Mesenchymal stem cell (in vitro differentiated cells and primary cell): ENCODE measurements at regions not wholly inside any gene's neighbourhood (a gene's known extent, or its start where the extent isn't known, plus 50 kb on each side); places are given as distances from the start of the nearest gene placed in this dataset.

Experiments used
- DNase-seq: peaks from one replicate; pipeline ENCODE4 v3.0.0-alpha.2; 2013
- H2AFZ ChIP-seq: one replicate; pipeline ENCODE4 v1.6.1; 2013; ENCODE audit warnings: low read depth, mild to moderate bottlenecking, control low read depth, inconsistent platforms, low read length, moderate library complexity
- H2AK5ac ChIP-seq: 2 replicates; pipeline ENCODE4 v1.6.1; 2013; ENCODE audit warnings: low read length, moderate library complexity, mild to moderate bottlenecking, inconsistent platforms; ENCODE audit not compliant: severe bottlenecking
- H2BK120ac ChIP-seq: one replicate; pipeline ENCODE4 v1.6.1; 2013; ENCODE audit warnings: low read depth, mild to moderate bottlenecking, inconsistent platforms, low read length, moderate library complexity
- H2BK12ac ChIP-seq, 2 experiments: one replicate each; pipeline ENCODE4 v1.6.1; 2013; ENCODE audit warnings: inconsistent platforms in 2 of 2, low read length in 2 of 2, mild to moderate bottlenecking in 2 of 2, moderate library complexity in 2 of 2, control low read depth in 1 of 2
- H2BK15ac ChIP-seq: one replicate; pipeline ENCODE4 v1.6.1; 2013; ENCODE audit warnings: mild to moderate bottlenecking, low read depth, inconsistent platforms; ENCODE audit not compliant: poor library complexity, severe bottlenecking
- H2BK5ac ChIP-seq: 2 replicates; pipeline ENCODE4 v1.6.1; 2013; ENCODE audit warnings: low read depth, mild to moderate bottlenecking, low read length, control low read depth, inconsistent platforms; ENCODE audit not compliant: poor library complexity, severe bottlenecking
- H3K14ac ChIP-seq, 2 experiments: one replicate each; pipeline ENCODE4 v1.6.1; 2013; ENCODE audit warnings: inconsistent platforms in 2 of 2, low read length in 2 of 2, control low read depth in 1 of 2, mild to moderate bottlenecking in 1 of 2, moderate library complexity in 1 of 2
- H3K18ac ChIP-seq, 2 experiments: one replicate each; pipeline ENCODE4 v1.6.1; 2013; ENCODE audit warnings: inconsistent platforms in 2 of 2, low read length in 2 of 2, control low read depth in 1 of 2, low read depth in 1 of 2, mild to moderate bottlenecking in 1 of 2
- H3K23ac ChIP-seq, 2 experiments: one replicate each; pipeline ENCODE4 v1.6.1; 2013; ENCODE audit warnings: inconsistent platforms in 2 of 2, low read length in 2 of 2, mild to moderate bottlenecking in 2 of 2, moderate library complexity in 2 of 2, control low read depth in 1 of 2
- H3K27ac ChIP-seq: 2 replicates; pipeline ENCODE4 v1.5.1; 2013; ENCODE audit warnings: mild to moderate bottlenecking, moderate library complexity, low read length, control low read depth, inconsistent platforms; ENCODE audit not compliant: poor library complexity, severe bottlenecking
- H3K27me3 ChIP-seq, 2 experiments: 2 replicates each; pipeline versions ENCODE4 v1.6.1 to v1.7.0; 2013; ENCODE audit warnings: low read length in 2 of 2, mild to moderate bottlenecking in 2 of 2, moderate library complexity in 2 of 2, control low read depth in 1 of 2, inconsistent platforms in 1 of 2; ENCODE audit not compliant: control insufficient read depth in 1 of 2, insufficient read depth in 1 of 2
- H3K36me3 ChIP-seq, 2 experiments: 2 replicates each; pipeline versions ENCODE4 v1.6.1 to v1.7.0; 2013; ENCODE audit warnings: low read length in 2 of 2, control low read depth in 1 of 2, inconsistent platforms in 1 of 2, low read depth in 1 of 2, mild to moderate bottlenecking in 1 of 2; ENCODE audit not compliant: insufficient read depth in 2 of 2, control insufficient read depth in 1 of 2
- H3K4ac ChIP-seq, 2 experiments: one replicate each; pipeline ENCODE4 v1.6.1; 2013; ENCODE audit warnings: inconsistent platforms in 2 of 2, low read length in 2 of 2, mild to moderate bottlenecking in 2 of 2, moderate library complexity in 2 of 2, control low read depth in 1 of 2, low read depth in 1 of 2
- H3K4me1 ChIP-seq: 2 replicates; pipeline ENCODE4 v1.6.1; 2013; ENCODE audit warnings: low read depth, low read length, control low read depth; ENCODE audit not compliant: control insufficient read depth, insufficient read depth
- H3K4me2 ChIP-seq: 2 replicates; pipeline ENCODE4 v1.6.1; 2013; ENCODE audit warnings: low read length, mild to moderate bottlenecking, inconsistent platforms; ENCODE audit not compliant: poor library complexity, severe bottlenecking
- H3K4me3 ChIP-seq, 2 experiments: 2 replicates each; pipeline versions ENCODE4 v1.5.1 to v1.7.0; 2013; ENCODE audit warnings: low read length in 2 of 2, mild to moderate bottlenecking in 2 of 2, control low read depth in 1 of 2, low read depth in 1 of 2; ENCODE audit not compliant: insufficient read depth in 1 of 2
- H3K79me1 ChIP-seq: replicated peaks from 2 replicates; pipeline ENCODE4 v1.6.1; 2013; ENCODE audit warnings: mild to moderate bottlenecking, control low read depth, low read length, inconsistent platforms; ENCODE audit not compliant: poor library complexity, severe bottlenecking
- H3K9ac ChIP-seq: 2 replicates; pipeline ENCODE4 v1.7.0; 2013; ENCODE audit warnings: mild to moderate bottlenecking, low read length, moderate library complexity
- H3K9me3 ChIP-seq: 2 replicates; pipeline ENCODE4 v1.7.0; 2013; ENCODE audit warnings: mild to moderate bottlenecking, low read length; ENCODE audit not compliant: control insufficient read depth
- H4K8ac ChIP-seq: one replicate; pipeline ENCODE4 v1.6.1; 2013; ENCODE audit warnings: inconsistent platforms, mild to moderate bottlenecking, low read length, moderate library complexity
- H4K91ac ChIP-seq: one replicate; pipeline ENCODE4 v1.6.1; 2013; ENCODE audit warnings: mild to moderate bottlenecking, low read length, inconsistent platforms
- WGBS: methylation state at CpG from one replicate; pipeline ENCODE4 v1.1.7; 2013; ENCODE audit warnings: mixed read lengths; 5-methylcytosine and 5-hydroxymethylcytosine counted together

- 93% methylated on average over 2 of the region's 2 CpGs for WGBS
- no peaks in the 10 kb centered on the region for H3K9me3 ChIP-seq
- peak overlapping the region in 1 of 2 experiments; percentile 54 for H2BK12ac ChIP-seq
- no peaks in the 10 kb centered on the region for H3K4me1 ChIP-seq
- H3K18ac ChIP-seq = no peak overlapping the region
- no peaks in the 10 kb centered on the region for H3K79me1 ChIP-seq
- DNase-seq = peak; percentile 76
- no peak overlapping the region for H4K91ac ChIP-seq
- H3K14ac ChIP-seq = no peak overlapping the region
- no peak overlapping the region for H2BK120ac ChIP-seq
- H3K4ac ChIP-seq = no peak overlapping the region
- H2BK5ac ChIP-seq = no peak overlapping the region
- H2AK5ac ChIP-seq = no peak overlapping the region
- H2AFZ ChIP-seq = no peak overlapping the region
- no peaks in the 10 kb centered on the region for H3K36me3 ChIP-seq
- no peak overlapping the region for H4K8ac ChIP-seq
- H3K4me3 ChIP-seq = no peak overlapping the region
- H2BK15ac ChIP-seq = no peak overlapping the region
- H3K9ac ChIP-seq = no peak overlapping the region
- H3K4me2 ChIP-seq = no peak overlapping the region
- H3K23ac ChIP-seq = no peak overlapping the region
- no peaks in the 10 kb centered on the region for H3K27me3 ChIP-seq
- H3K27ac ChIP-seq = no peak overlapping the region
Observed at GRCh38 chr3:74075241-74075640, 450.5 kb upstream of the PDZRN3 start.

GRCh38 chr3:74074700-74075099 lies 450.0 kb upstream of the PDZRN3 start:
- H3K14ac ChIP-seq = no peak overlapping the region
- H2BK15ac ChIP-seq = no peak overlapping the region
- no peak overlapping the region for H3K27ac ChIP-seq
- no peaks in the 10 kb centered on the region for H3K4me1 ChIP-seq
- 52% methylated on average over 1 of the region's 1 CpG for WGBS
- H2AFZ ChIP-seq = no peak overlapping the region
- H2BK120ac ChIP-seq = no peak overlapping the region
- H3K36me3 ChIP-seq = no peaks in the 10 kb centered on the region
- no peak overlapping the region for H2BK12ac ChIP-seq
- H3K79me1 ChIP-seq = no peaks in the 10 kb centered on the region
- no peak overlapping the region for H3K18ac ChIP-seq
- H3K4ac ChIP-seq = no peak overlapping the region
- H3K23ac ChIP-seq = no peak overlapping the region
- no peak overlapping the region for H3K9ac ChIP-seq
- H3K4me2 ChIP-seq = no peak overlapping the region
- H3K4me3 ChIP-seq = no peak overlapping the region
- no peak overlapping the region for H4K91ac ChIP-seq
- H2BK5ac ChIP-seq = no peak overlapping the region
- no peaks in the 10 kb centered on the region for H3K9me3 ChIP-seq
- no peaks in the 10 kb centered on the region for H3K27me3 ChIP-seq
- no peak overlapping the region for H4K8ac ChIP-seq
- no peak overlapping the region for H2AK5ac ChIP-seq
- no peak for DNase-seq

GRCh38 chr3:74067296-74067695 lies 442.6 kb upstream of the PDZRN3 start:
- no peak overlapping the region for H2BK15ac ChIP-seq
- no peak overlapping the region for H3K23ac ChIP-seq
- H2BK12ac ChIP-seq = no peak overlapping the region
- H2BK5ac ChIP-seq = no peak overlapping the region
- H3K4ac ChIP-seq = no peak overlapping the region
- DNase-seq = peak; percentile 63
- no peaks in the 10 kb centered on the region for H3K9me3 ChIP-seq
- no peak overlapping the region for H4K8ac ChIP-seq
- no peak overlapping the region for H2BK120ac ChIP-seq
- H3K4me2 ChIP-seq = no peak overlapping the region
- no peaks in the 10 kb centered on the region for H3K27me3 ChIP-seq
- H3K36me3 ChIP-seq = no peaks in the 10 kb centered on the region
- no peak overlapping the region for H3K18ac ChIP-seq
- no peaks in the 10 kb centered on the region for H3K4me1 ChIP-seq
- no peak overlapping the region for H4K91ac ChIP-seq
- H2AFZ ChIP-seq = no peak overlapping the region
- no peak overlapping the region for H3K9ac ChIP-seq
- H3K14ac ChIP-seq = no peak overlapping the region
- no peaks in the 10 kb centered on the region for H3K79me1 ChIP-seq
- no peak overlapping the region for H3K4me3 ChIP-seq
- WGBS = 85% methylated on average over 1 of the region's 1 CpG
- no peak overlapping the region for H2AK5ac ChIP-seq
- no peak overlapping the region for H3K27ac ChIP-seq

- H3K14ac ChIP-seq = no peak overlapping the region
- H3K9ac ChIP-seq = no peak overlapping the region
- peak overlapping the region; percentile 19 for H2BK120ac ChIP-seq
- H3K4me1 ChIP-seq = no peaks in the 10 kb centered on the region
- 24% methylated on average over 3 of the region's 3 CpGs for WGBS
- no peaks in the 10 kb centered on the region for H3K9me3 ChIP-seq
- H3K23ac ChIP-seq = no peak overlapping the region
- H2BK5ac ChIP-seq = no peak overlapping the region
- H3K18ac ChIP-seq = no peak overlapping the region
- H3K4me2 ChIP-seq = no peak overlapping the region
- no peak overlapping the region for H2BK12ac ChIP-seq
- H3K79me1 ChIP-seq = no peaks in the 10 kb centered on the region
- H3K4me3 ChIP-seq = no peak overlapping the region
- no peak overlapping the region for H4K8ac ChIP-seq
- no peak overlapping the region for H3K4ac ChIP-seq
- no peaks in the 10 kb centered on the region for H3K36me3 ChIP-seq
- no peak overlapping the region for H2AFZ ChIP-seq
- no peaks in the 10 kb centered on the region for H3K27me3 ChIP-seq
- no peak overlapping the region for H2AK5ac ChIP-seq
- H2BK15ac ChIP-seq = no peak overlapping the region
- no peak overlapping the region for H4K91ac ChIP-seq
- no peak overlapping the region for H3K27ac ChIP-seq
- DNase-seq = no peak
Observed at GRCh38 chr3:74066456-74066855, 441.7 kb upstream of the PDZRN3 start.
